DOHH2 (cell line): ENCODE measurements at regions not wholly inside any gene's neighbourhood (a gene's known extent, or its start where the extent isn't known, plus 50 kb on each side); places are given as distances from the start of the nearest gene placed in this dataset.

Source experiments
- H3F3A ChIP-seq: fragments of 200-600 bp; sonication (generic), shearing (Covaris generic); 2 replicates; pipeline ENCODE4 v1.6.0; 2016; ENCODE audit warnings: antibody characterized with exemption, mild to moderate bottlenecking; ENCODE audit not compliant: control insufficient read depth, insufficient read depth
- H3K27ac ChIP-seq: fragments of 200-600 bp; sonication (generic); 2 replicates; pipeline ENCODE4 v1.5.1; 2014; ENCODE audit warnings: low read depth, mild to moderate bottlenecking, low read length, moderate library complexity
- H3K27me3 ChIP-seq: fragments of 200-600 bp; sonication (generic); 2 replicates; pipeline ENCODE4 v1.6.1; 2014; ENCODE audit warnings: mild to moderate bottlenecking, low read length, mixed read lengths; ENCODE audit not compliant: control insufficient read depth
- H3K36me3 ChIP-seq: fragments of 200-600 bp; sonication (generic); 2 replicates; pipeline ENCODE4 v1.6.1; 2014; ENCODE audit warnings: mild to moderate bottlenecking, low read length, moderate library complexity, mixed read lengths; ENCODE audit not compliant: control insufficient read depth
- H3K4me1 ChIP-seq: fragments of 200-600 bp; sonication (generic); 2 replicates; pipeline ENCODE4 v1.6.1; 2014; ENCODE audit warnings: mild to moderate bottlenecking, low read length, mixed read lengths; ENCODE audit not compliant: control insufficient read depth
- H3K4me2 ChIP-seq: fragments of 200-600 bp; sonication (generic); 2 replicates; pipeline ENCODE4 v1.6.0; 2014; ENCODE audit warnings: mild to moderate bottlenecking, low read length, moderate library complexity
- H3K4me3 ChIP-seq: fragments of 200-600 bp; sonication (generic); 2 replicates; pipeline ENCODE4 v1.5.1; 2014; ENCODE audit warnings: mild to moderate bottlenecking, low read length, mixed read lengths
- H3K79me2 ChIP-seq: fragments of 200-600 bp; sonication (generic); 2 replicates; pipeline ENCODE4 v1.6.1; 2014; ENCODE audit warnings: mild to moderate bottlenecking, low read length, mixed read lengths; ENCODE audit not compliant: control insufficient read depth
- H3K9me2 ChIP-seq: fragments of 200-600 bp; sonication (generic); replicated peaks from 2 replicates; pipeline ENCODE4 v1.6.1; 2014; ENCODE audit warnings: mild to moderate bottlenecking, low read length, mixed read lengths; ENCODE audit not compliant: control insufficient read depth
- H3K9me3 ChIP-seq: fragments of 200-600 bp; sonication (generic); 2 replicates; pipeline ENCODE4 v1.6.1; 2014; ENCODE audit warnings: antibody characterized with exemption, low read length, mixed read lengths; ENCODE audit not compliant: control insufficient read depth, insufficient read depth
- H4K20me1 ChIP-seq: fragments of 200-600 bp; sonication (generic); 2 replicates; pipeline ENCODE4 v1.6.0; 2014; ENCODE audit warnings: low read depth, mild to moderate bottlenecking, antibody characterized with exemption, low read length, moderate library complexity; ENCODE audit not compliant: control insufficient read depth, insufficient read depth
- EZH2phosphoT487 ChIP-seq: fragments of 200-600 bp; sonication (generic); IDR thresholded peaks from 2 replicates; pipeline ENCODE4 v1.6.1; 2017; ENCODE audit warnings: borderline replicate concordance, mild to moderate bottlenecking, antibody characterized with exemption, low read length, moderate library complexity, mixed read lengths
- TF ChIP-seq, protein P1 (sequence below): fragments of 200-600 bp; sonication (generic); IDR thresholded peaks from one replicate; pipeline ENCODE4 v1.5.1; 2014; ENCODE audit warnings: antibody characterized with exemption, mild to moderate bottlenecking, low read depth, low read length; ENCODE audit not compliant: poor library complexity, severe bottlenecking

DNA sequence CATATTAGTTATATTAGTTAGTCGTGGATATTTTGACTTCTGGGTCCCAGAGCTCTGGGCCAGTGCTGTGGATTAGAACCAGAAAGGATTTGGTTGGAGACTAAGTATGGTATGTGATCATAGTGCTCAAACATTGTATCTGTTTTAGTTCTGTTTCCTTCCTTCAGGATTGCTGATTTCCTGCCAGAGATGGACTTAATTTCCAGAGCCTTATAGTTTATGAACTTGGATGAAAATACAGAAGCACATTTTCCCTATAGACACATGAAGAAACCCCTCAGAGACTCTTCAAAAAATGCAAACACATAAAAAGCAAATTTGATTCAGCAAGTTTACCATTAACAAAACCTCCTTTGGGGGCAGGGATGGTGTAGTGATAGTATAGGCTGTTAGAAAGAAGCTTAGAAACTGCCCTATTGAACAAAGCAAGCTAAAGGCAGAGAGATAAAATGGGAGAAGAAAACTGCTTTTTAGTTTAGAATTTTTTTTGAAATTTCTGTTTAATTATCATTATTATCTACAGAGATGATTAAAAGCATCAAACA is 88.7 kb upstream of the EFEMP1 start:
- Histone ChIP-seq H3K27ac (no peak overlapping the region), H3K9me2 (no peaks in the 10 kb centered on the region), H3K4me3 (no peak overlapping the region), H3F3A (no peaks in the 10 kb centered on the region), H3K27me3 (peaks cover 18% of the 10 kb centered on the region; the same call in 1 of the 2 replicates), H3K79me2 (no peaks in the 10 kb centered on the region), H4K20me1 (no peaks in the 10 kb centered on the region), H3K9me3 (no peaks in the 10 kb centered on the region), H3K36me3 (no peaks in the 10 kb centered on the region), H3K4me1 (no peaks in the 10 kb centered on the region), H3K4me2 (no peak overlapping the region)
- TF ChIP-seq EZH2phosphoT487, result no peak
- TF ChIP-seq, protein P1, sequence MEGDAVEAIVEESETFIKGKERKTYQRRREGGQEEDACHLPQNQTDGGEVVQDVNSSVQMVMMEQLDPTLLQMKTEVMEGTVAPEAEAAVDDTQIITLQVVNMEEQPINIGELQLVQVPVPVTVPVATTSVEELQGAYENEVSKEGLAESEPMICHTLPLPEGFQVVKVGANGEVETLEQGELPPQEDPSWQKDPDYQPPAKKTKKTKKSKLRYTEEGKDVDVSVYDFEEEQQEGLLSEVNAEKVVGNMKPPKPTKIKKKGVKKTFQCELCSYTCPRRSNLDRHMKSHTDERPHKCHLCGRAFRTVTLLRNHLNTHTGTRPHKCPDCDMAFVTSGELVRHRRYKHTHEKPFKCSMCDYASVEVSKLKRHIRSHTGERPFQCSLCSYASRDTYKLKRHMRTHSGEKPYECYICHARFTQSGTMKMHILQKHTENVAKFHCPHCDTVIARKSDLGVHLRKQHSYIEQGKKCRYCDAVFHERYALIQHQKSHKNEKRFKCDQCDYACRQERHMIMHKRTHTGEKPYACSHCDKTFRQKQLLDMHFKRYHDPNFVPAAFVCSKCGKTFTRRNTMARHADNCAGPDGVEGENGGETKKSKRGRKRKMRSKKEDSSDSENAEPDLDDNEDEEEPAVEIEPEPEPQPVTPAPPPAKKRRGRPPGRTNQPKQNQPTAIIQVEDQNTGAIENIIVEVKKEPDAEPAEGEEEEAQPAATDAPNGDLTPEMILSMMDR, result no peak

DNA sequence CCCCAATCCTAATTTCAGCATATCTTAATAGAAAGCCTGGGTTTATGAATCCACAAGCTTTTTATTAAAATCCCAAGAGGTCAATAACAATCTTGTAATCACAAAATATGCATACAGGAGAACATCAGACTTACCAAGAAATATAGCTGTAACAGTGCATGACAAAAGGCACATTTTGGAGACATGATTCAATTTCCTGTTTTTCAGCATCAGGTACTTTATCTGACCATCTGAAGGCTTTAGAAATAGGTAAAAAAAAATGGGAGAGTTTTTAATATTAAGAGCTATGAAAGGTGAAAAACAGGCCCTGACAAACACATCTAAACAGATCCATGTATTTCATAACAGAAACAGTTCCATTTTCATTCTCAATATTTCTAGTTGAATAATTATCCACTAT is 89.9 kb upstream of the EFEMP1 start:
- Histone ChIP-seq H3K9me2 (no peaks in the 10 kb centered on the region), H3F3A (no peaks in the 10 kb centered on the region), H3K9me3 (no peaks in the 10 kb centered on the region), H3K4me2 (no peak overlapping the region), H3K79me2 (no peaks in the 10 kb centered on the region), H3K27ac (no peak overlapping the region), H3K27me3 (peaks cover 14% of the 10 kb centered on the region; the same call in 1 of the 2 replicates), H4K20me1 (no peaks in the 10 kb centered on the region), H3K36me3 (no peaks in the 10 kb centered on the region), H3K4me1 (no peaks in the 10 kb centered on the region), H3K4me3 (no peak overlapping the region)
- TF ChIP-seq EZH2phosphoT487, result no peak
- TF ChIP-seq, protein P1, result no peak

DNA sequence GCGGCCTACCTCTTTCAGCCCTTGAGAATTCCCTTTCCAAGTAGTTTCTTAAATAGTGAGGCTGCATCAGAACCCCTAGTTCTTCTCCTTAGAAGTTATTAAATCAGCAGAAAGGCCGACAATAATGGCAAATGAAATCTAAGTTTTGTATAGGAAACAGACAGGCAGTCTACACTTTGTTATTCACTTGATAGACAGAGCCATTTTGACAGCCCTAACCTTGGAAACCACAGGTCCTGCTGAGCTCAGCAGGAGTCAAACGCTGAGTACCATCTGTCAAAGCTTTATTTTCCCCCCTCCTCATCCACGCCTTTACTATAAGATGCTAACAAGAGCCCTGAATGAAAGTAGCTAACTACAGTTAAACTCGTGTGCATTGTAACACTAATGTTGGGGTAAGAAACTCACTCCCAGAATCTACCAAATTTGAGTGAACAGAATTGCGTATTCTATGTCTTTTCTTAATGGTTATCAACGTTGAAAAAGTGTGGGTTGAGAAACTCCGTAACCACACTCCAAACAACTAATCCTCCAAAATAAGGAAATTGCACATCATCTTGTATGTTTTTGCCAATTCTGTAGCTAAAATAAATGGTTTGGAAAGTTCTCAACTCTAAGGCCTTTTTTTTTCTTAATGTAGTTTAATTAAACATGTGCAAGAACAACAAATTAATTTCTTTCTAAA is 90.6 kb upstream of the EFEMP1 start:
- TF ChIP-seq, protein P1, result no peak
- TF ChIP-seq EZH2phosphoT487, result no peak
- no peak overlapping the region for H3K27ac ChIP-seq
- no peaks in the 10 kb centered on the region for H3K36me3 ChIP-seq
- no peak overlapping the region for H3K4me3 ChIP-seq
- no peaks in the 10 kb centered on the region for H3K9me2 ChIP-seq
- no peaks in the 10 kb centered on the region for H3K9me3 ChIP-seq
- H3K79me2 ChIP-seq, result no peaks in the 10 kb centered on the region
- peaks cover 14% of the 10 kb centered on the region; the same call in 1 of the 2 replicates for H3K27me3 ChIP-seq
- no peaks in the 10 kb centered on the region for H4K20me1 ChIP-seq
- H3K4me2 ChIP-seq, result no peak overlapping the region
- no peaks in the 10 kb centered on the region for H3K4me1 ChIP-seq
- no peaks in the 10 kb centered on the region for H3F3A ChIP-seq
